Tibial artery (tissue), 4 donors: ENCODE measurements at regions not wholly inside any gene's neighbourhood (a gene's known extent, or its start where the extent isn't known, plus 50 kb on each side); places are given as distances from the start of the nearest gene placed in this dataset.

ENCODE experiments used
- DNase-seq, 2 donors: peaks; one replicate each; pipeline ENCODE4 v3.0.0-alpha.2; 2019
- H3K27ac ChIP-seq, 2 donors: fragments of 200-600 bp; sonication (generic) in 1 of 2; 1 replicate in 1 of 2; 2 replicates in 1 of 2; pipeline ENCODE4 v1.5.1; 2018 to 2019; ENCODE audit warnings: mild to moderate bottlenecking in 1 of 2
- H3K27me3 ChIP-seq, 2 donors: fragments of 200-600 bp; sonication (generic) in 1 of 2; one replicate each; pipeline versions ENCODE4 v1.5.1 to v1.6.0; 2016 to 2019
- H3K36me3 ChIP-seq, 3 donors: fragments of 200-600 bp; sonication (generic) in 2 of 3; one replicate each; pipeline ENCODE4 v1.5.1; 2016 to 2019; ENCODE audit warnings: mild to moderate bottlenecking in 2 of 3
- H3K4me1 ChIP-seq, 4 donors: fragments of 200-600 bp; sonication (generic) in 2 of 4; 1 replicate in 3 of 4; 2 replicates in 1 of 4; pipeline ENCODE4 v1.5.1; 2016 to 2019
- H3K4me3 ChIP-seq, 2 donors: fragments of 200-600 bp; sonication (generic) in 1 of 2; 1 replicate in 1 of 2; 2 replicates in 1 of 2; pipeline ENCODE4 v1.5.1; 2018 to 2019; ENCODE audit warnings: mild to moderate bottlenecking in 2 of 2
- H3K9me3 ChIP-seq, 3 donors: fragments of 200-600 bp; sonication (generic) in 1 of 3; one replicate each; pipeline ENCODE4 v1.5.1; 2016 to 2019
- CTCF ChIP-seq, 2 experiments: fragments of 200-600 bp in 1 of 2; fragments of 450-650 bp in 1 of 2; IDR thresholded peaks; one replicate each; pipeline ENCODE4 v1.5.1; 2017 to 2019; ENCODE audit warnings: antibody characterized with exemption in 2 of 2, mild to moderate bottlenecking in 1 of 2, moderate library complexity in 1 of 2
- intact Hi-C: fragments of 100-400 bp; cut with DNase I; formaldehyde crosslinking; loops from one replicate; pipeline ENCODE4 v1.15.0; 2023; ENCODE audit warnings: low total_unique reads

GRCh38 chr1:163834778-163835177 is 513.0 kb downstream of the NUF2 start:
- Histone ChIP-seq H3K4me1 (no peaks in the 10 kb centered on the region), H3K9me3 (no peaks in the 10 kb centered on the region), H3K36me3 (no peaks in the 10 kb centered on the region), H3K27ac (no peak overlapping the region), H3K27me3 (no peaks in the 10 kb centered on the region), H3K4me3 (no peak overlapping the region)
- TF ChIP-seq CTCF (IDR thresholded peaks at IDR 0.05), result no peak
- DNase-seq, result no peak
- intact Hi-C loops, result no loop called here

GRCh38 chr1:163836481-163836880 is 514.7 kb downstream of the NUF2 start:
- Histone ChIP-seq H3K27me3 (no peaks in the 10 kb centered on the region), H3K4me3 (no peak overlapping the region), H3K36me3 (no peaks in the 10 kb centered on the region), H3K4me1 (no peaks in the 10 kb centered on the region), H3K27ac (no peak overlapping the region), H3K9me3 (no peaks in the 10 kb centered on the region)
- no peak for TF ChIP-seq CTCF (IDR thresholded peaks at IDR 0.05)
- intact Hi-C loops, result no loop called here
- no peak for DNase-seq

GRCh38 chr1:163837206-163837605 is 515.5 kb downstream of the NUF2 start:
- no peak for TF ChIP-seq CTCF (IDR thresholded peaks at IDR 0.05)
- no peaks in the 10 kb centered on the region for H3K36me3 ChIP-seq
- no peaks in the 10 kb centered on the region for H3K4me1 ChIP-seq
- H3K9me3 ChIP-seq, result no peaks in the 10 kb centered on the region
- no peak overlapping the region for H3K27ac ChIP-seq
- no peaks in the 10 kb centered on the region for H3K27me3 ChIP-seq
- no peak for DNase-seq
- no peak overlapping the region for H3K4me3 ChIP-seq
- intact Hi-C loops, result no loop called here

- Histone ChIP-seq H3K27me3 (no peaks in the 10 kb centered on the region), H3K36me3 (no peaks in the 10 kb centered on the region), H3K27ac (no peak overlapping the region), H3K4me1 (no peaks in the 10 kb centered on the region), H3K4me3 (no peak overlapping the region), H3K9me3 (no peaks in the 10 kb centered on the region)
- intact Hi-C loops, result no loop called here
- DNase-seq, result no peak
- no peak for TF ChIP-seq CTCF (IDR thresholded peaks at IDR 0.05)
Measured at GRCh38 chr1:163842571-163842970, 520.8 kb downstream of the NUF2 start.

- no peak overlapping the region for H3K27ac ChIP-seq
- H3K9me3 ChIP-seq, result no peaks in the 10 kb centered on the region
- H3K36me3 ChIP-seq, result no peaks in the 10 kb centered on the region
- intact Hi-C loops, result no loop called here
- DNase-seq, result no peak
- no peak overlapping the region for H3K4me3 ChIP-seq
- TF ChIP-seq CTCF (IDR thresholded peaks at IDR 0.05), result no peak
- no peaks in the 10 kb centered on the region for H3K4me1 ChIP-seq
- no peaks in the 10 kb centered on the region for H3K27me3 ChIP-seq
Measured at GRCh38 chr1:163844459-163844858, 522.7 kb downstream of the NUF2 start.

- no peaks in the 10 kb centered on the region for H3K27me3 ChIP-seq
- no peak for TF ChIP-seq CTCF (IDR thresholded peaks at IDR 0.05)
- no peaks in the 10 kb centered on the region for H3K9me3 ChIP-seq
- intact Hi-C loops, result no loop called here
- no peaks in the 10 kb centered on the region for H3K4me1 ChIP-seq
- no peak overlapping the region for H3K4me3 ChIP-seq
- no peak overlapping the region for H3K27ac ChIP-seq
- no peak for DNase-seq
- H3K36me3 ChIP-seq, result no peaks in the 10 kb centered on the region
Measured at GRCh38 chr1:163845279-163845678, 523.5 kb downstream of the NUF2 start.
